BLaER1 treated with 17β-estradiol and CSF1 and Interleukin-3, amounts not matched to agents 10 nM and 100 nM (cell line): ENCODE measurements at regions not wholly inside any gene's neighbourhood (a gene's known extent, or its start where the extent isn't known, plus 50 kb on each side); places are given as distances from the start of the nearest gene placed in this dataset.

Source experiments
- H3K27ac ChIP-seq, 11 experiments: shearing (Covaris generic); formaldehyde crosslinking; 2 replicates each; pipeline ENCODE4 v1.8.1; 2022
- H3K27me3 ChIP-seq, 11 experiments: shearing (Covaris generic); formaldehyde crosslinking; 2 replicates each; pipeline ENCODE4 v1.8.1; 2022
- H3K36me3 ChIP-seq, 11 experiments: shearing (Covaris generic); formaldehyde crosslinking; 2 replicates each; pipeline ENCODE4 v1.8.1; 2022
- H3K4me1 ChIP-seq, 10 experiments: shearing (Covaris generic); formaldehyde crosslinking; 2 replicates each; pipeline ENCODE4 v1.8.1; 2022
- H3K4me2 ChIP-seq, 11 experiments: shearing (Covaris generic); formaldehyde crosslinking; 2 replicates each; pipeline ENCODE4 v1.8.1; 2022
- H3K4me3 ChIP-seq, 10 experiments: shearing (Covaris generic); formaldehyde crosslinking; 2 replicates each; pipeline ENCODE4 v1.8.1; 2022
- H3K9ac ChIP-seq, 11 experiments: shearing (Covaris generic); formaldehyde crosslinking; 2 replicates each; pipeline ENCODE4 v1.8.1; 2022
- H3K9me3 ChIP-seq, 11 experiments: shearing (Covaris generic); formaldehyde crosslinking; replicated peaks in 1 of 11; 2 replicates each; pipeline ENCODE4 v1.8.1; 2022
- H4K20me1 ChIP-seq, 11 experiments: shearing (Covaris generic); formaldehyde crosslinking; 2 replicates each; pipeline ENCODE4 v1.8.1; 2022
- Cebpa-rat ChIP-seq, 11 experiments: shearing (Covaris generic); IDR thresholded peaks; 2 replicates each; pipeline ENCODE4 v1.8.1; 2022

DNA sequence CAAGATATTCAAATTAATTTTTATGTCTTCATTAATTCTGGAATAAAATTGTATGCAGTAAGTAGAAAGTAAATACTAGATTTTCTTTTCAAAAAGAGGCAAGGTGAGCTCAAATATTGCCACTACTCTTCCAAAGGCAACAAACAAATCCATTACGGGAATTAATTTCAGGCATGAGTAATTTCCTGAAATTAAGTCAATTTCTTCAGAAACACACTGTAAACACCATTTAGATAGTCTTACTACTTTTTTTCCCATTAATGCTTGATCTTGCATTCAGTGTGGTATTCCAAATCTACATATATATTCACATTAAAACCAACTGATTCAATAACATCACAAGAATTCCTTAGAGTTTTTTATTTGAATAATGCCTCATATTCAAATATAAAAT lies 1274.0 kb upstream of the CRIM1 start:
- Histone ChIP-seq H3K27ac (no peak overlapping the region), H3K9ac (no peak overlapping the region), H3K36me3 (no peaks in the 10 kb centered on the region), H4K20me1 (no peaks in the 10 kb centered on the region), H3K4me3 (no peak overlapping the region), H3K4me2 (no peak overlapping the region), H3K9me3 (no peaks in the 10 kb centered on the region), H3K4me1 (no peaks in the 10 kb centered on the region), H3K27me3 (no peaks in the 10 kb centered on the region)
- TF ChIP-seq Cebpa-rat (IDR thresholded peaks at IDR 0.05): no peak

DNA sequence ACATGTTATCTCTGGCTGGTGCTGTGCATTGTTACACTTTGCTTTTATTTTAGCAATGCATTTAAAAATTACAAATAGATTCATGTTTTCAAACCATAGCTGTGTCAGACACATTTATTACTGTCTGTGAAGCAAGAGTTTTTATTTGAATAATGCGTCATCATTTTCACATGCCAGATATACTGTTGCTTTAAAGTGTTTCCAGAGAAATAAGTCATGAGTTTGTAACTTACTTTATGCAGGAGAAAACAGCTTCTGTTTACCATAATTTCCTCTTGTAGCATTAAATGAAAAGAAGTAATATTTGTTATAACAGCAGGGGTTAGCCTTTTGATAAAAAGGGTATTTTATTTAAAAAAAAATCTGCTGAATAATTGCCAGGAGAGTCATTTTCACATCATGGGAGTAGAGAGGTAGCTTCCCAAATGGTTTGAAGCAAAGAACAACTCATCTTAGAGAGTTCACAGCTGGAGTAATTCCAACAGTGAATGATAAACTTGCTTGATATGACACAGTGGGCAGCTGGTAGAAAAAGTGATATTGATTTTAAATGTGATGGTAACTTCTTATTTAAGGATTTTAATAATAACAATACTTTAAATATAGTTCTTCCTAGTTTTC lies 1274.5 kb upstream of the CRIM1 start:
- TF ChIP-seq Cebpa-rat (IDR thresholded peaks at IDR 0.05): no peak
- no peak overlapping the region for H3K4me3 ChIP-seq
- H3K9me3 ChIP-seq: no peaks in the 10 kb centered on the region
- H3K4me2 ChIP-seq: no peak overlapping the region
- H4K20me1 ChIP-seq: no peaks in the 10 kb centered on the region
- no peaks in the 10 kb centered on the region for H3K4me1 ChIP-seq
- H3K9ac ChIP-seq: no peak overlapping the region
- H3K36me3 ChIP-seq: no peaks in the 10 kb centered on the region
- no peak overlapping the region for H3K27ac ChIP-seq
- H3K27me3 ChIP-seq: no peaks in the 10 kb centered on the region

DNA sequence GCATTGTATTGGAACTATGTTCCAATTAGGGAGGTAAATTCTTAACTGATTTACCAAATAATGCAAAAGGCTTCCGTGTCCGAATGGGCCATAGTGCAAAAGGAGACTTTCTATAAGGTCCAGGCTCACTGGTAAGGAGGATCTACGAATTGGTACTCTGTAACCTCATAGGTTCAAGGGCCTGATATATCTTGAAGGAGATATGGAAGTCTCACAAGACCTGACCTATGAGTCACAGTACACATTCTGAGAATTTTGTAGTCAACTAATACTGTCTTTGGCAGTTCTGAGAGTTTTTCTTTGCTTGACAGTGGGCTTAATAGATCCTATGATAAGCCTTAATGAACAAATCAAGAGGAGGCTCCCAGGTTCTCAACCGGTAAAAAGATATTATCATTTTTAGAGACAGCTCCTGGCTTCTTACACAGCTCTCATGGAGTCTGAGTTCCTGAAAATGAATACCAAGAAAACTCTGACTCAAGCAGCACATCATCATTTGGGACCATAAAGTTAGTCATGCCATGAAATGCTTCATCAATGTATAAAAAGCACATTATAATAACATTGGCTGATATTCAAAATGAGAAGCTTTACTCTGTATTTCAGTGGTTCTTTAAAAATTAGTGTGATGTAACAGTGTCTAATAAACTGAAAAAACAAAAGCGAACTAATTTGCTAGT lies 1275.2 kb upstream of the CRIM1 start:
- H4K20me1 ChIP-seq: no peaks in the 10 kb centered on the region
- no peaks in the 10 kb centered on the region for H3K27me3 ChIP-seq
- no peak overlapping the region for H3K27ac ChIP-seq
- H3K9me3 ChIP-seq: no peaks in the 10 kb centered on the region
- TF ChIP-seq Cebpa-rat (IDR thresholded peaks at IDR 0.05): no peak
- H3K9ac ChIP-seq: no peak overlapping the region
- no peak overlapping the region for H3K4me3 ChIP-seq
- no peak overlapping the region for H3K4me2 ChIP-seq
- H3K4me1 ChIP-seq: no peaks in the 10 kb centered on the region
- H3K36me3 ChIP-seq: no peaks in the 10 kb centered on the region

DNA sequence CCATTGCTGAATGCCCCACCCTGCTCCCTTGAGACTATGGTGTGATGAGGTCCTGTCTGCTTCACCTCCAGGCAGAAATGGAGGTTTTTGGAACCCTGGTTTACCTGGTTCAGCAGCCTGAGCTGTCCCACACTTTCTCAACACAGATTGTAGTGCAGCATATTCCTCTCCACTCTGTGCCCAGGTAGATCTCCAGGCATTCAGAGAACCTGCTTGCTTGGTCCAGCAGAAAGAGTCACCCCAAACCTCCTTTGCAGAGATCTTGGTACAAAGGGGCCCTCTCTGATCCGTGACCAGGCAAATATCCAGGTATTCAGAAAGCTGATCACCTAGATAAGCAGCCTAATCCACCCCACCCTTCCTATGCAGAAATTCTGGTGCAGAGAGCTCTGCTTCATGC lies 1288.2 kb upstream of the CRIM1 start:
- no peaks in the 10 kb centered on the region for H4K20me1 ChIP-seq
- no peaks in the 10 kb centered on the region for H3K9me3 ChIP-seq
- H3K27ac ChIP-seq: no peak overlapping the region
- no peaks in the 10 kb centered on the region for H3K36me3 ChIP-seq
- H3K4me2 ChIP-seq: no peak overlapping the region
- no peak overlapping the region for H3K9ac ChIP-seq
- no peaks in the 10 kb centered on the region for H3K4me1 ChIP-seq
- H3K4me3 ChIP-seq: no peak overlapping the region
- no peak for TF ChIP-seq Cebpa-rat (IDR thresholded peaks at IDR 0.05)
- no peaks in the 10 kb centered on the region for H3K27me3 ChIP-seq

DNA sequence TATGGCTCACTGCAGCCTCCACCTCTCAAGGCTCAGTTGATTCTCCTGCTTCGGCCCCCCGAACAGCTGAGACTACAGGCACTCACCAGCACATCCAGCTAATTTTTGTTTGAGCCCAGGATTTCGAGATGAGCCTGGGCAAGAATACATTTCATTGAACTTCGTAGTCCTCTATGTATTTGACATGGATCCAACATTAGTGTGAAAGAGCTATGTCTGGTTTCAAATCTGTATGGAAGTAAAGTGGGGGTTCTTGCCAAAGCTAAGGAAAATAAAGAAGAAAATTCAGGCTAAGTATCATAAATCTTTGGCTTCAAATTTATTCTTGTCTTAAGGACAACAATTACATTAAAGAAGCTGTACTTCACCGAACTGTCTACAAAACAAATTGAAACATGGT lies 1291.7 kb upstream of the CRIM1 start:
- no peaks in the 10 kb centered on the region for H3K9me3 ChIP-seq
- H3K4me2 ChIP-seq: no peak overlapping the region
- H3K36me3 ChIP-seq: no peaks in the 10 kb centered on the region
- no peak overlapping the region for H3K27ac ChIP-seq
- no peak overlapping the region for H3K4me3 ChIP-seq
- H3K27me3 ChIP-seq: no peaks in the 10 kb centered on the region
- H4K20me1 ChIP-seq: no peaks in the 10 kb centered on the region
- TF ChIP-seq Cebpa-rat (IDR thresholded peaks at IDR 0.05): no peak
- no peaks in the 10 kb centered on the region for H3K4me1 ChIP-seq
- H3K9ac ChIP-seq: no peak overlapping the region

DNA sequence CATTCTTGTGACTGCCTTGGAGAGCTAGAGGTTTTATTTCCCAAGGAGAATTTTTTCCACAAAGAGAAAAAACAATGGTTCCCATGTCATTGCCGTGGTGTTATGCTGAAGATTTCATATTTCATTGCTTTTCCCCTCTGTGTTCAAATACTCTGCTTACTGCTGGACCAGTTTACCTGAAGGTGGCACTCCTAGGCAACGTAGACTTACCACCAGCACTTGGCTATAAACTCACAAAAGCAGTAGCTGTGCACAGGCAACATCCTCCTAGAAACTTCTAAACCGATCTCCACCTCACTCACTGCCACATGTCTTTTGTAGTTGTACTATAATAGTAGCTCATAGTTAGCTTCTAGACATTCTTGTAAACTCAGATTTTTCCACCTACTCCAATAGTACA lies 1319.7 kb upstream of the CRIM1 start:
- H3K4me2 ChIP-seq: no peak overlapping the region
- no peak for TF ChIP-seq Cebpa-rat (IDR thresholded peaks at IDR 0.05)

DNA sequence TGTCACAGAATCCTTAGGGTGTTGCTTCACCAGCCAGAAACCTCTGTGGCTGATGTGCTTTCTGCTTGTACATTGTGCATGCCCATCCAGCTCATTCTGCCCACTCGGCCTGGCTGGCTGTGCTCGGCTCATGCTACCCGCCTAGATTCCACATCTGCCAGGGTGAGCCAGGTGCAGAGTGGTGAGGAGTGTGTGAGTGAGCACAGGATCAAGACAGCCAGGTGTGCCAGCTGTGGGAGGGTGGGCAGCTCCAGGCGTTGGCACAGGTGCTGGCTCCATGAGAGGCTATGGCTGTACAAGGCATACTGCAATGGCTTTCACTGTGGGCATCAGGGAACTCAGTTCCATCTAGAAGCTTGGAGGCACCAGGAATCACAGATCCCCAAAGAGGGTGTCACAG lies 1321.8 kb upstream of the CRIM1 start:
- Histone ChIP-seq H3K9ac (no peak overlapping the region), H3K4me2 (no peak overlapping the region), H3K4me1 (no peaks in the 10 kb centered on the region), H3K36me3 (no peaks in the 10 kb centered on the region), H4K20me1 (no peaks in the 10 kb centered on the region; a peak in 1 of 22 replicates), H3K27me3 (no peaks in the 10 kb centered on the region), H3K27ac (no peak overlapping the region), H3K9me3 (peaks cover 0 to 18% (median 10%) of the 10 kb centered on the region in 11 experiments; a peak in 15 of 22 replicates), H3K4me3 (no peak overlapping the region)
- TF ChIP-seq Cebpa-rat (IDR thresholded peaks at IDR 0.05): no peak

More for the DNA sequence above, 1319.7 kb upstream of the CRIM1 start:
- H3K36me3 ChIP-seq: no peaks in the 10 kb centered on the region
- no peak overlapping the region for H3K9ac ChIP-seq
- H3K27me3 ChIP-seq: no peaks in the 10 kb centered on the region
- peaks cover 0 to 22% (median 11%) of the 10 kb centered on the region in 11 experiments; a peak in 15 of 22 replicates for H3K9me3 ChIP-seq
- no peaks in the 10 kb centered on the region; a peak in 1 of 22 replicates for H4K20me1 ChIP-seq
- H3K4me3 ChIP-seq: no peak overlapping the region
- H3K4me1 ChIP-seq: no peaks in the 10 kb centered on the region
- no peak overlapping the region for H3K27ac ChIP-seq

DNA sequence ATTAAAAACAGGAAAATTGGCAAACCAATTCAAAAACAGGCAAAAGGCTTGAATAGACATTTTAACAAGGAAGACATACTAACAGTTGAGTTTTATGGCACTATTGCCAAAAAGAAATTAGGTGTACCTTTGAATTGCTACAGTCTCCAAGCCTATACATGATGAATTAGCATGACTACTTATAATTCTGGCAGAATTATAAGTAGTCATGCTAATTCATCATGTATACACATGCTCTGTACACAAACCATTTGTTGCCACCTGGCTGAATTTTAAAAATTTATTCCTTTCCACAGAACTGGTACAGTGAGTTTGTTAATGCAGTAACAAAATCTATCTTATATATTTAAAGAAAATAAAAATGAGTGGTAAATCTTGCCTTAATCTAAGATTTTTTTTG lies 1332.0 kb upstream of the CRIM1 start:
- no peaks in the 10 kb centered on the region for H3K36me3 ChIP-seq
- H3K9me3 ChIP-seq: no peaks in the 10 kb centered on the region
- H3K4me3 ChIP-seq: no peak overlapping the region
- no peak for TF ChIP-seq Cebpa-rat (IDR thresholded peaks at IDR 0.05)
- H3K9ac ChIP-seq: no peak overlapping the region
- H3K4me2 ChIP-seq: no peak overlapping the region
- no peak overlapping the region for H3K27ac ChIP-seq
- no peaks in the 10 kb centered on the region for H3K27me3 ChIP-seq
- no peaks in the 10 kb centered on the region for H4K20me1 ChIP-seq
- H3K4me1 ChIP-seq: peaks cover 0 to 16% (median 2%) of the 10 kb centered on the region in 10 experiments; a peak in 7 of 20 replicates

DNA sequence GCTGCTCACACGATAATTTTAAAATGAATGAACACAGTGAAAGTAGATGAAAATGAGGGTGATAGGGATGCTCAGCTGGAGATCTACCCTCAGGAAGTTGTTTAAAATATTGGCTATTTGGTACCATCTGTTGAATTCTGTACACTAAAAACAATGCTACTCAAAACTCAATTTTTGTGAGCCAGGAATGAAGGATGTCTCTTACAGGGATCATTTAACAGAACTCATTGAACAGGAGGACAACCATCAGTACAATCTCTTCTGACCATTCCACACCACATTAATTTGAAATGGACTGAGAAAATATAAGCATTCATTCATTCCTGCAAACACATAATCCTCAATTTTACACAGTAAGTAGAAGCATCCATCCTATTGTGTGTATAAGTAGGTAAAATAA lies 1355.1 kb upstream of the CRIM1 start:
- H3K9me3 ChIP-seq: no peaks in the 10 kb centered on the region
- no peak for TF ChIP-seq Cebpa-rat (IDR thresholded peaks at IDR 0.05)
- H3K4me1 ChIP-seq: no peaks in the 10 kb centered on the region
- H3K4me3 ChIP-seq: no peak overlapping the region
- no peak overlapping the region for H3K9ac ChIP-seq
- no peak overlapping the region for H3K27ac ChIP-seq
- no peak overlapping the region for H3K4me2 ChIP-seq
- H4K20me1 ChIP-seq: no peaks in the 10 kb centered on the region
- H3K36me3 ChIP-seq: no peaks in the 10 kb centered on the region
- no peaks in the 10 kb centered on the region for H3K27me3 ChIP-seq

DNA sequence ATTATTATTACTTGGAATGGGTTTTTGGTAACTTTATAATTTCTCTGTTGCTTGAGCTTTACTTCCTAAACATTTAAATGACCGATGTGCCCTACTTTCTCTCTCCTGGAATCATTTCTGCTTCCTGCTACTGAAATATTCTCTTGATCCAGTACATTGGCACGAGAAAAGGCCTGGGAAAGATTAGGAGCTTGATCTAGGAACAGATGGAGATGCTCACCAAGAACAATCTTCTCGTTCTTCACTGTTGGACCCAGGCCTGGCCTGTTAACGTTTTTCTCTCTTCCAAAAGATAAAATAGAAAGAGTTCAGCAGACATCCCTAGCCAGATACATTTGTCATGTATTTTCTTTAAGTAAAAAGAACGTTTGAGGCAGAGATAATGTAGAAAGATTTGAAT lies 1356.8 kb upstream of the CRIM1 start:
- TF ChIP-seq Cebpa-rat (IDR thresholded peaks at IDR 0.05): no peak
- Histone ChIP-seq H3K4me1 (no peaks in the 10 kb centered on the region), H3K27me3 (no peaks in the 10 kb centered on the region), H3K4me2 (no peak overlapping the region), H3K9ac (no peak overlapping the region), H3K9me3 (no peaks in the 10 kb centered on the region), H3K4me3 (no peak overlapping the region), H3K27ac (no peak overlapping the region), H4K20me1 (no peaks in the 10 kb centered on the region), H3K36me3 (no peaks in the 10 kb centered on the region)
